Loucy (cell line): ENCODE measurements at regions not wholly inside any gene's neighbourhood (a gene's known extent, or its start where the extent isn't known, plus 50 kb on each side); places are given as distances from the start of the nearest gene placed in this dataset.

Experiments used
- H2AFZ ChIP-seq: fragments of 200-600 bp; sonication (generic); 2 replicates; pipeline ENCODE4 v1.6.0; 2016; ENCODE audit warnings: antibody characterized with exemption, mild to moderate bottlenecking, low read length, moderate library complexity
- H3F3A ChIP-seq: fragments of 200-600 bp; 2 replicates; pipeline ENCODE4 v1.6.0; 2016; ENCODE audit warnings: antibody characterized with exemption, low read depth, mild to moderate bottlenecking
- H3K27me3 ChIP-seq: fragments of 200-600 bp; sonication (generic); 2 replicates; pipeline ENCODE4 v1.6.1; 2014; ENCODE audit warnings: low read length, mild to moderate bottlenecking; ENCODE audit not compliant: insufficient read depth, poor library complexity, severe bottlenecking
- H3K36me3 ChIP-seq: fragments of 200-600 bp; sonication (generic); 2 replicates; pipeline ENCODE4 v1.6.1; 2016; ENCODE audit warnings: low read length; ENCODE audit not compliant: insufficient read depth
- H3K4me1 ChIP-seq: fragments of 200-600 bp; sonication (generic); 2 replicates; pipeline ENCODE4 v1.5.1; 2014; ENCODE audit warnings: low read length, mild to moderate bottlenecking; ENCODE audit not compliant: insufficient read depth, poor library complexity, severe bottlenecking
- H3K4me2 ChIP-seq: fragments of 200-600 bp; sonication (generic); 2 replicates; pipeline ENCODE4 v1.6.0; 2014; ENCODE audit warnings: antibody characterized with exemption, low read length, low read depth, mild to moderate bottlenecking; ENCODE audit not compliant: poor library complexity, severe bottlenecking
- H3K4me3 ChIP-seq: fragments of 200-600 bp; sonication (generic); 2 replicates; pipeline ENCODE4 v1.5.1; 2014; ENCODE audit warnings: low read length, mild to moderate bottlenecking, mixed read lengths; ENCODE audit not compliant: poor library complexity, severe bottlenecking
- H3K79me2 ChIP-seq: fragments of 200-600 bp; sonication (generic); 2 replicates; pipeline ENCODE4 v1.6.1; 2014; ENCODE audit warnings: low read length; ENCODE audit not compliant: insufficient read depth
- H3K9ac ChIP-seq: fragments of 200-600 bp; sonication (generic); 2 replicates; pipeline ENCODE4 v1.6.0; 2014; ENCODE audit warnings: mild to moderate bottlenecking, low read depth, low read length, moderate library complexity; ENCODE audit not compliant: poor library complexity, severe bottlenecking
- H3K9me2 ChIP-seq: fragments of 200-600 bp; sonication (generic); replicated peaks from 2 replicates; pipeline ENCODE4 v1.6.1; 2016; ENCODE audit warnings: low read depth, low read length, mixed read lengths
- H3K9me3 ChIP-seq: fragments of 200-600 bp; sonication (generic); 2 replicates; pipeline ENCODE4 v1.6.1; 2014; ENCODE audit warnings: mild to moderate bottlenecking, antibody characterized with exemption, low read length, low read depth; ENCODE audit not compliant: insufficient read depth
- H4K20me1 ChIP-seq: fragments of 200-600 bp; sonication (generic); 2 replicates; pipeline ENCODE4 v1.6.0; 2014; ENCODE audit warnings: antibody characterized with exemption, low read length, mild to moderate bottlenecking; ENCODE audit not compliant: insufficient read depth, poor library complexity, severe bottlenecking
- EZH2phosphoT487 ChIP-seq: fragments of 200-600 bp; IDR thresholded peaks from 2 replicates; pipeline ENCODE4 v1.6.1; 2018; ENCODE audit warnings: antibody characterized with exemption, mild to moderate bottlenecking, moderate library complexity, borderline replicate concordance
- TF ChIP-seq, protein P1 (sequence below): fragments of 200-600 bp; sonication (generic); conservative IDR thresholded peaks from 2 replicates; pipeline ENCODE4 v1.5.1; 2014; ENCODE audit warnings: mild to moderate bottlenecking, antibody characterized with exemption, low read length

DNA sequence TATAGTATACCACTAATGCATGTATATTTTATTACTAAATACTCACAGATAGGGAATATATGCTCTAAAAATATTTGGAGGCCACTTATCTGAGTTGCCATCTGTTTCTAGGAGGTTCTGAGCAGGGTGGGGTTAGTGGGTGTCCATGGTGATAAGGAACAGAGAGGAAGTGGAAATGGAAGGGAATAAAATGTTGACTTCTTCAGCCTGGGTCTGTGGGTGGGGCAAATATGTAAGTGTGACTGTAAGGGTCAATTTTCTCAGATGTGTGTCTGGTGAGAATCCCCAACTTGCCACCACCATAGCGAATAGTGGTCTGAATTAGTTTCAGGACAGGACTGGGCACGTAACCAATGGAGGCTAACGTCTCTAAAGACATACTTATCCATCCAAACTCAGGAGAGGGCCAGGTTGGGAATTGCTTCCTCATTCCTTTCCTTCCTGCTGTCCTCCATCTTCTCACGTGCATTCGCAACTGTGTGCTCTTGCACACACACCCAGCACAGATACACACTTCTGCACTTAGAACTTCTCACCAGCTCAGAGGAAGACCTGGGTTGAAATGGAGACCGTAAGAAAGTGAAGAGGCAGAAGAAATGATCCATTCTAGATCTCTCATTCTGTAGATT lies 54.2 kb upstream of the GZMB start:
- Histone ChIP-seq H3K4me1 (peaks cover 40% of the 10 kb centered on the region), H3K4me2 (no peak overlapping the region), H3K9me2 (no peaks in the 10 kb centered on the region), H3K4me3 (no peak overlapping the region), H4K20me1 (no peaks in the 10 kb centered on the region), H3F3A (peaks cover 5% of the 10 kb centered on the region), H3K9ac (no peak overlapping the region), H3K36me3 (no peaks in the 10 kb centered on the region), H3K27me3 (no peaks in the 10 kb centered on the region), H2AFZ (peak overlapping the region; percentile 71), H3K79me2 (no peaks in the 10 kb centered on the region), H3K9me3 (no peaks in the 10 kb centered on the region)
- TF ChIP-seq, protein P1, sequence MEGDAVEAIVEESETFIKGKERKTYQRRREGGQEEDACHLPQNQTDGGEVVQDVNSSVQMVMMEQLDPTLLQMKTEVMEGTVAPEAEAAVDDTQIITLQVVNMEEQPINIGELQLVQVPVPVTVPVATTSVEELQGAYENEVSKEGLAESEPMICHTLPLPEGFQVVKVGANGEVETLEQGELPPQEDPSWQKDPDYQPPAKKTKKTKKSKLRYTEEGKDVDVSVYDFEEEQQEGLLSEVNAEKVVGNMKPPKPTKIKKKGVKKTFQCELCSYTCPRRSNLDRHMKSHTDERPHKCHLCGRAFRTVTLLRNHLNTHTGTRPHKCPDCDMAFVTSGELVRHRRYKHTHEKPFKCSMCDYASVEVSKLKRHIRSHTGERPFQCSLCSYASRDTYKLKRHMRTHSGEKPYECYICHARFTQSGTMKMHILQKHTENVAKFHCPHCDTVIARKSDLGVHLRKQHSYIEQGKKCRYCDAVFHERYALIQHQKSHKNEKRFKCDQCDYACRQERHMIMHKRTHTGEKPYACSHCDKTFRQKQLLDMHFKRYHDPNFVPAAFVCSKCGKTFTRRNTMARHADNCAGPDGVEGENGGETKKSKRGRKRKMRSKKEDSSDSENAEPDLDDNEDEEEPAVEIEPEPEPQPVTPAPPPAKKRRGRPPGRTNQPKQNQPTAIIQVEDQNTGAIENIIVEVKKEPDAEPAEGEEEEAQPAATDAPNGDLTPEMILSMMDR: no peak
- no peak for TF ChIP-seq EZH2phosphoT487
